NCI-H69 (cell line): ENCODE measurements at regions not wholly inside any gene's neighbourhood (a gene's known extent, or its start where the extent isn't known, plus 50 kb on each side); places are given as distances from the start of the nearest gene placed in this dataset.

Source experiments
- DNase-seq: peaks from one replicate; lab custom pipeline; 2025; lab: John Stamatoyannopoulos, UW

- DNase-seq, result no peak
These were observed 587.4 kb upstream of the MDFIC2 start for GRCh38 chr3:70899816-70900215.

- no peak for DNase-seq
These were observed 577.6 kb upstream of the MDFIC2 start for GRCh38 chr3:70890020-70890394.

GRCh38 chr3:70889162-70890019, 577.0 kb upstream of the MDFIC2 start:
- no peak for DNase-seq

GRCh38 chr3:70885636-70886035, 573.2 kb upstream of the MDFIC2 start:
- DNase-seq, result no peak

DNA sequence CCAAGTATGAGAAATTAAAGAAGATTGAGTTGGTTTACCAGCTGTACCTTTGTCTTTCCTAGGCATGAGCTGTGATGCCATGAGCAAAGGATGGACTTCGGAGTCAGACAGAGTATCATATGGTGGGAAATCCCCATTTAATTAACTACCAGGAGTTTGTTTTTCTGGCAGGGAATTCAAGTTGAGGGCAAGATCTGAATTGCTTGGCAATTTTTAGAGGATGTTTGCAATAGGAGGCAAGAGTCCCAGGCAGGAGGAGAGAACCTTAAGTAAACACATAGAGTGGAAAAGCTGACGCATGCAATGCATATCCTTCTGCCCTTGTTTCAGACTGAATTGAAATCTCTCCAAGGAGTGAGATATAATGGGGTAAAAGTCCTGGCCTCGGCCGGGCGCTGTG, 569.7 kb upstream of the MDFIC2 start:
- DNase-seq, result no peak

- DNase-seq, result no peak
These were observed 568.0 kb upstream of the MDFIC2 start for GRCh38 chr3:70880421-70880820.

- DNase-seq, result no peak
These were observed 563.7 kb upstream of the MDFIC2 start for GRCh38 chr3:70876154-70876553.

GRCh38 chr3:70874196-70874595, 561.8 kb upstream of the MDFIC2 start:
- no peak for DNase-seq

GRCh38 chr3:70873686-70874085, 561.2 kb upstream of the MDFIC2 start:
- no peak for DNase-seq

DNA sequence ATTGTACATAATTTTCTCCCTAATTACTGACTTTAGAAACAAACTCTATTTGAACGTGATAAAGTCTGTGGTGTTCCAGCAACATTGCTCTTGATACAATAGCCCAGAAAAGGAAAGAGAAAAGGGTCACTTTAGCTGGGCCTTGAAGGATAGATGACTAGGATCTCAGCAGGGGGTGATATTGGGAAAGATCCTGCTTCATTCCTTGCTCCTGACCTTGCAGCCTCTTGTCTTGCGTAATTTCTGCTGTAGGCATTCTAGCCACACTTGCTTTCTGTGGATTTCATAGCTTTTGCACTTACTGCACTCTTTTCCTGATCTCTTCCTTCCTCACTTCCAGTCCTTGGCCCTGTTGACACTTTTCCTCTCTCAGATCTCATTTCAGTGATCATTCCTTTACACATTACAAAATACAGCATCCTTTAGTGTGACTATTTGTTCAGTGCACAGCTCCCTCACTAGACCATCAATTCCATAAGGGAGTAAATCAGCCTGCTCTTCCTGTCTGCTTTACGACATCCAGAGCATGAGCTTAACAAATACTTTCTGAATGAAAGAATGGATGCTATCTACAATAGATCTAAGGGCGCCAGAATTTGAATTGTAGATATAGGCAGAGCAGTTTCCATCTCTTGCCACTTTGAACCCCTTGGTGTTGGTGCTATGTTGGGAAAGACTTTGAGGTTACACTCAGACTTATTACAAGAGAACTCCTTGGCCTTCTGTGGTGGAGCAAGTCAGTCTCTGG, 559.6 kb upstream of the MDFIC2 start:
- DNase-seq, result no peak

DNA sequence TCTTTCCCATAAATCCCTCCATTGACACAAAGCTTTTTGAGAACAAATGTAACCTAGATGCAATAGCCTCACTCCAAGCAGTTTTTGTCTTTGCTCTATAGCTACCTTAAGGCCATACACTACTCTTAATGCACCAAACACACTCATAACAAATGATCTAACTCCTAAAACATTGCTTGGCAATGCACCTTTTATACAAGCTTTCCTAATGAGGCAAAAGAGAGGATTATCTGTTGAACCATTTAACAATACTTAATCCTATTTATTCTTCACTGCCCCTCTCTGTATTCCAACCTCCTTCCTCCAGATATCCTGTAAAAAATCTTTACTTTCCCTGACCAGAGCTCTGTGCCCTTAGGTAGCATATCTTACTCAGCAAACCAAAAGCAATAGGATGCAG, 558.1 kb upstream of the MDFIC2 start:
- DNase-seq, result no peak

- no peak for DNase-seq
These were observed 556.1 kb upstream of the MDFIC2 start for GRCh38 chr3:70868561-70868960.

- DNase-seq, result no peak
These were observed 550.6 kb upstream of the MDFIC2 start for GRCh38 chr3:70863049-70863448.

DNA sequence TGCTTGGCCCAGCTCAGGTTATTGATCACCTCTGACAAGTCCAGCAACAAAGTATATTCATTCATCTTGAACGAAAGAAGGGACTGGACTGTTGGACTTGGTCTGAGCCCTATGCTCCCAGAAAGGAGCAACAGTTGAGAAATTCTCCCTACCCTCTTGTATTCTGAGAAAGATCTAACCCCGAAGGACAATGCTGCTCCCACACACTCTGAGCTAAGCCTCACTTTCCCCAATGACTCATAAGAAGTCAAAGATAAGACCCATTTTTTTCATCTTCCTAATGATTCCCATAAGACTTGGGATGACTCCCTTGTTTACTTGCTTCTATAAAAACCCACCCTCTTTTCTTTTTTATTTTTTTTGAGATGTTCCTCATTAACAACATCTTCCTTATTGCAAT, 549.4 kb upstream of the MDFIC2 start:
- DNase-seq, result no peak

DNA sequence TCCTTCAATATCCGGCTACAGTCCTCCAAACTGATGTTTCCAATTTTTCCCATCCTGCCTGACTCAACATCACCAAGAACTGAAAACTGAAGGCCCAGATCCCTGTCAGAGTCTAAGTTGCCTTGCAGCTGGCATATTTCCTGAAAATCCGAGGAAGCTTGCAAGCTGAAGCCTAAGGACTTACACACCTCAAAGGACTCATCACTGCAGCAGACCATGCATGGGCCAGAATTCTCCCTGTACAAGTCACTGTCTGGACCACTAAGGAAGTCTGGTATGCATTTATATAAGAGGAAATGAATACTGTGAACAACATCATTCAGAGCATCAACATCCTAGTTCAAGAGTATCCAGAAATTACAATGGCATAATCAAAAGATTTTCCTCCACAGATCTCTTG, 548.8 kb upstream of the MDFIC2 start:
- no peak for DNase-seq

DNA sequence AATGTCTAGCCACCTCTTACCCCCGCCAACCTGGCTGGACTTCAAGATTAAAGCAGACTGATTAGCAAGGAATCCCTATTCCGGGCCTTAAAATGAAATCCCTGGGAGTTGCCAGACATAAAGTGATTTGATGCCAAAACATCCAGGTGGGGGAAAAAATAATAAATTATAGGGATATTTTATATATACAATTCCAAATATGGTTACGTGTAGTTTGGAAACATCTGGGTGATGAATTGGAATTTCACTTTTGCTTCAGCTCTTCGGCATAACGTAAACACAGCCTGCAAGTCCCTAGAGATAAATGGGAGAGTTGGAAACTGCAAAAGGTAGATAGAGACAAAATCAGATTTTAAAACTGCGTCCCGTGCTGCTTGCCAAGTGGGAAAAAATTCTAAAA, 545.5 kb upstream of the MDFIC2 start:
- no peak for DNase-seq

- no peak for DNase-seq
These were observed 544.1 kb upstream of the MDFIC2 start for GRCh38 chr3:70856414-70857162.

DNA sequence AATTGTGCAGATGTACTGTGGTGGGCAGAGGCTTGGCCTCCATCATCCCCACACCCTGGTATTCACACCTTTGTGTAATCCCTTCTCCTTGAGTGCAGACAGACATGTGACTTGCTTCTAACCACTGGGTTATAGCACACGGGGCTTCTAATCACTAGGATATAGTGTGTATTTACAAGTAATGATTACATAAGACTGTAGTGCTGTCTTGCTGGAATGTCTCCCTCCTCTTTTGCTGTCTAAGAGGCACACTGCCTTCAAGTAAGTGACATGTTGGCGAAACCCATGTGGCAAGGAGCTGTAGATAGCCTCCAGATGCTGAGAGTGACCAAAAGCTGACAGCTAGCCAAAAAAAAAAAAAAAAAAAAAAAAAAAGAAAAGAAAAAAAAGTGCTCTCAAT, 542.7 kb upstream of the MDFIC2 start:
- no peak for DNase-seq

DNA sequence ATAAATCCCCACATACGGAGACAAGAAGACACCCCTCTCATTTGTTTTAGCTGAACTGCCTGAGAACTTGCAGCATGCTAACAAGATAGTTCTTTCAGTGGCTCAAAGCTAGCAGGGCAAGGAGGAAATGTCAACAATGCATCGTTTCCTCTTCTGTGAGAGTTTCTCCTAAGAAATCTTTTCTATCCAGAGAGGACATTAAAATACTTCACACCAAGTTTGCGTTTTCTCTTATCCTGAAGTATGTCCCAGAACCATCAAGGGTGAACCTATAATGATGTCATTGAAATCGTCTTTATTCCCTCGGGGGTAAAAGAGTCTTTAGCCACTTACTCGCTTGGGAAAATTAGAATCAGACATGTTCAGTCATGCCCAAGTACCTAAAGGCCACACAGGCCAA, 541.7 kb upstream of the MDFIC2 start:
- DNase-seq, result no peak

DNA sequence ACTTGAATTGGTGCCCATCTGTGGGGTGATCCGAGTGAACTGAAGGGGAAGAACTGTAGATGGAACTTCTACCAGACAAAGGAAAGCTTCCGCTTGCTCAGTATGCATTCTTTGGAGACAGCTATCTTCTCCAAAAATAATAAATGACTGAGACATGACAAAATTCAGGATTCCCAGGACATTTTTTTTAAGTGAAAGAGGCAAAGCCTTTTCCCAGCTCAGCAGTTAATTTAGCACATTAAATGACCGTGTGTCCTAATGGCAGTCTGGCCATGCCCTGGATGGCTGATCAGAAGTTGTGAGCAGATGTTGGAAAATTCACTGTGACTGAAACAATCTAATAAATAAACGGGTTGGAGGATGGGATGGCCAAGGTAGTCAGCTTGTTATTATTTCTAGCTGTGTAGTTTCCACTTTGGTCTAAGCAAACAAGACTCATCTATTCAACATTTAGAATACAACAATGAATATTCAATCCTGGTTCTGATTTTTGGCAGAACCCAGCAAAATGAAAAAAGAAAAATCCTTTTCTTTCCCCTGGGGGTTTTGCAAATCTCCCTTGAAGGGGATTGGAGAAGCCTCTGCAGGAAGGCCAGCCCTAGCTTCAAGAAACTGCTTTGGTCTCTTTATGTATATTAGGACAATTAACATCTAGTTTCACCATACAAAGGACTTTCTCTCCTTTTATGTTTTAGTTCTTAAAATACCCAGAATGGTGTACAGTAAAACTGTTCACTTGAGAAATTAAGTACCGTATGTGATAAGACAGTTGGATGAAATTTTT, 540.9 kb upstream of the MDFIC2 start:
- DNase-seq, result no peak

GRCh38 chr3:70849911-70850699, 537.7 kb upstream of the MDFIC2 start:
- peak; percentile 11 for DNase-seq
